ENCODE measurements at regions not wholly inside any gene's neighbourhood (a gene's known extent, or its start where the extent isn't known, plus 50 kb on each side); places are given as distances from the start of the nearest gene placed in this dataset.

DNA sequence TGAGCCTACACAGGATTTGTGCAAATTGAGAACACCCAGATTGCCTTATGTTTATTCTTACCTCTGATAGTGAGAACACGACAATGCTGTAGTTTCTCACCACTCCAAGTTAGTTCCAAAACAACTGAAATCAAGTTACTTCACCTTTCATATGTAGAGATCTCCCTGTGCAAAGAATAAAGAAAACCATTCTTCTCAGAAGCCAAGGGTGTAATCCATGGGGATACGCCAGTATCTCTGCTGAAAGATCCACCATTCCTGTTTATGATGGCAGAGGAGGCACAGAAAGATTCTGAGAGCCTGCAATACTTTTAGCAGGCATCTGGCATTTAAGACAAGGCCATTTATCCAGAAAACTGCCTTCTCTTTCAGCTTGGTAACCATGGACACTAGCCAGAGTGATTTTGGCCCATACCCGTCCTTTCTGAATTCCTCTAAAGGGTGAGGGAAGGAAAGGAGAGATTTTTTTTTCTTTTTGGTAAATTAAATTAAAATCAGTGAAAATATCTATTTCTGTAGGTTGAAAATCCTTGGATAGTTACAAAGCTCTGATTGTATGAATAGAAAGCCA, 355.4 kb upstream of the FAR2 start:
- no TSS peak for BruUV-seq (replicated peaks)
- ChIA-PET CTCF (no interaction called here), RAD21 (ENCODE audit: unreplicated experiment) (interaction anchor here (0.7 kb wide), 1 partner anchor 1664 kb away, joined by 3 read pairs; no protein-coding TSS in a partner anchor), SMC1A (ENCODE audit: uncharacterized antibody, unreplicated experiment) (no interaction called here), POLR2A (no interaction called here)
- TF ChIP-seq, protein P1, sequence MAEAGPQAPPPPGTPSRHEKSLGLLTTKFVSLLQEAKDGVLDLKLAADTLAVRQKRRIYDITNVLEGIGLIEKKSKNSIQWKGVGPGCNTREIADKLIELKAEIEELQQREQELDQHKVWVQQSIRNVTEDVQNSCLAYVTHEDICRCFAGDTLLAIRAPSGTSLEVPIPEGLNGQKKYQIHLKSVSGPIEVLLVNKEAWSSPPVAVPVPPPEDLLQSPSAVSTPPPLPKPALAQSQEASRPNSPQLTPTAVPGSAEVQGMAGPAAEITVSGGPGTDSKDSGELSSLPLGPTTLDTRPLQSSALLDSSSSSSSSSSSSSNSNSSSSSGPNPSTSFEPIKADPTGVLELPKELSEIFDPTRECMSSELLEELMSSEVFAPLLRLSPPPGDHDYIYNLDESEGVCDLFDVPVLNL (IDR thresholded peaks at IDR 0.05; ENCODE audit: low read depth, low read length), result no peak
- no peak for TF ChIP-seq BRCA1 (IDR thresholded peaks at IDR 0.05; ENCODE audit: low read depth, low read length)
- TF ChIP-seq BACH1 (IDR thresholded peaks at IDR 0.05; ENCODE audit: borderline replicate concordance), result no peak
- no peak for TF ChIP-seq RB1 (IDR thresholded peaks at IDR 0.05; ENCODE audit: borderline replicate concordance)
- TF ChIP-seq KAT2A (conservative IDR thresholded peaks at IDR 0.05; ENCODE audit: control insufficient read depth, low read depth, low read length), result no peak
- TF ChIP-seq, protein P2, sequence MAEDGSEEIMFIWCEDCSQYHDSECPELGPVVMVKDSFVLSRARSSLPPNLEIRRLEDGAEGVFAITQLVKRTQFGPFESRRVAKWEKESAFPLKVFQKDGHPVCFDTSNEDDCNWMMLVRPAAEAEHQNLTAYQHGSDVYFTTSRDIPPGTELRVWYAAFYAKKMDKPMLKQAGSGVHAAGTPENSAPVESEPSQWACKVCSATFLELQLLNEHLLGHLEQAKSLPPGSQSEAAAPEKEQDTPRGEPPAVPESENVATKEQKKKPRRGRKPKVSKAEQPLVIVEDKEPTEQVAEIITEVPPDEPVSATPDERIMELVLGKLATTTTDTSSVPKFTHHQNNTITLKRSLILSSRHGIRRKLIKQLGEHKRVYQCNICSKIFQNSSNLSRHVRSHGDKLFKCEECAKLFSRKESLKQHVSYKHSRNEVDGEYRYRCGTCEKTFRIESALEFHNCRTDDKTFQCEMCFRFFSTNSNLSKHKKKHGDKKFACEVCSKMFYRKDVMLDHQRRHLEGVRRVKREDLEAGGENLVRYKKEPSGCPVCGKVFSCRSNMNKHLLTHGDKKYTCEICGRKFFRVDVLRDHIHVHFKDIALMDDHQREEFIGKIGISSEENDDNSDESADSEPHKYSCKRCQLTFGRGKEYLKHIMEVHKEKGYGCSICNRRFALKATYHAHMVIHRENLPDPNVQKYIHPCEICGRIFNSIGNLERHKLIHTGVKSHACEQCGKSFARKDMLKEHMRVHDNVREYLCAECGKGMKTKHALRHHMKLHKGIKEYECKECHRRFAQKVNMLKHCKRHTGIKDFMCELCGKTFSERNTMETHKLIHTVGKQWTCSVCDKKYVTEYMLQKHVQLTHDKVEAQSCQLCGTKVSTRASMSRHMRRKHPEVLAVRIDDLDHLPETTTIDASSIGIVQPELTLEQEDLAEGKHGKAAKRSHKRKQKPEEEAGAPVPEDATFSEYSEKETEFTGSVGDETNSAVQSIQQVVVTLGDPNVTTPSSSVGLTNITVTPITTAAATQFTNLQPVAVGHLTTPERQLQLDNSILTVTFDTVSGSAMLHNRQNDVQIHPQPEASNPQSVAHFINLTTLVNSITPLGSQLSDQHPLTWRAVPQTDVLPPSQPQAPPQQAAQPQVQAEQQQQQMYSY (CRISPR knock-in tag; IDR thresholded peaks at IDR 0.05), result no peak
- TF ChIP-seq ZNF207 (IDR thresholded peaks at IDR 0.05; ENCODE audit: borderline replicate concordance), result no peak
- Histone ChIP-seq H3K9me3 (replicated peaks; ENCODE audit: control insufficient read depth, insufficient read depth, low read length) (no peaks in the 10 kb centered on the region), H3K4me1 (ENCODE audit: control insufficient read depth, insufficient read depth, low read length) (no peaks in the 10 kb centered on the region), H3K4me3 (no peak overlapping the region), H3K9ac (ENCODE audit: control insufficient read depth, insufficient read depth, low read length) (no peak overlapping the region), H3K4me2 (ENCODE audit: control insufficient read depth, insufficient read depth) (no peak overlapping the region), H3K27me3 (replicated peaks in 1 of 2; ENCODE audit: control insufficient read depth in 2 of 2, insufficient read depth in 2 of 2, low read length in 1 of 2) (no peaks in the 10 kb centered on the region), H3K79me2 (ENCODE audit: control insufficient read depth, insufficient read depth, low read length) (no peaks in the 10 kb centered on the region), H2AFZ (ENCODE audit: control insufficient read depth, low read depth, low read length) (no peak overlapping the region), H3K36me3 (ENCODE audit: control insufficient read depth in 2 of 2, insufficient read depth in 2 of 2, low read length in 1 of 2) (no peaks in the 10 kb centered on the region), H3K27ac (ENCODE audit: control insufficient read depth, insufficient read depth) (no peak overlapping the region), H4K20me1 (ENCODE audit: control insufficient read depth, insufficient read depth) (no peaks in the 10 kb centered on the region)
- intact Hi-C loops (cut with micrococcal nuclease; ENCODE audit: unreplicated experiment) (no loop called here), in situ Hi-C loops (cut with MboI) (no loop called here)
- WGBS (ENCODE audit: insufficient coverage, insufficient replicate concordance, low lambda C conversion rate, missing lambda C conversion rate), result 35% methylated on average over 3 of the region's 3 CpGs
- no peak for ATAC-seq
- no peak for FAIRE-seq
- no peak for DNase-seq (ENCODE audit: low read depth, low spot score)
